NOMO-1 treated with DMSO at 0.1 percent for 48 hours (cell line): ENCODE measurements at regions not wholly inside any gene's neighbourhood (a gene's known extent, or its start where the extent isn't known, plus 50 kb on each side); places are given as distances from the start of the nearest gene placed in this dataset.
"Not testable (repeated sequence)": the region's sequence is repeated elsewhere in the genome, so short reads cannot be mapped to it uniquely, and the experiment has no call there.

Source experiments
- DNase-seq: peaks from one replicate; lab custom pipeline; 2025; ENCODE audit not compliant: unreplicated experiment; lab: John Stamatoyannopoulos, UW

- no peak for DNase-seq
Measured at GRCh38 chr3:187481426-187481825, 113.2 kb downstream of the RTP4 start.

GRCh38 chr3:187475613-187476012 is 107.4 kb downstream of the RTP4 start:
- not testable (repeated sequence) for DNase-seq

- DNase-seq = no peak
Measured at GRCh38 chr3:187473778-187474406, 105.7 kb downstream of the RTP4 start.

GRCh38 chr3:187466306-187466705 is 98.1 kb downstream of the RTP4 start:
- not testable (repeated sequence) for DNase-seq

- no peak for DNase-seq
Measured at GRCh38 chr3:187465503-187465902, 97.3 kb downstream of the RTP4 start.

- no peak for DNase-seq
Measured at GRCh38 chr3:187464682-187465081, 96.5 kb downstream of the RTP4 start.

- no peak for DNase-seq
Measured at GRCh38 chr3:187458921-187459320, 90.7 kb downstream of the RTP4 start.

GRCh38 chr3:187458383-187458782 is 90.2 kb downstream of the RTP4 start:
- no peak for DNase-seq

GRCh38 chr3:187456250-187456649 is 88.1 kb downstream of the RTP4 start:
- DNase-seq = no peak

- DNase-seq = no peak
Measured at GRCh38 chr3:187454085-187454815, 86.1 kb downstream of the RTP4 start.

- DNase-seq = no peak
Measured at GRCh38 chr3:187450431-187451190, 82.4 kb downstream of the RTP4 start.

- DNase-seq = no peak
Measured at GRCh38 chr3:187448674-187449073, 80.5 kb downstream of the RTP4 start.

GRCh38 chr3:187447737-187448136 is 79.6 kb downstream of the RTP4 start:
- no peak for DNase-seq

GRCh38 chr3:187445356-187445755 is 77.2 kb downstream of the RTP4 start:
- DNase-seq = no peak

- DNase-seq = no peak
Measured at GRCh38 chr3:187434524-187434923, 66.3 kb downstream of the RTP4 start.

- DNase-seq = no peak
Measured at GRCh38 chr3:187430576-187430975, 62.4 kb downstream of the RTP4 start.
